Glutamatergic neuron (in vitro differentiated cells): ENCODE measurements at regions not wholly inside any gene's neighbourhood (a gene's known extent, or its start where the extent isn't known, plus 50 kb on each side); places are given as distances from the start of the nearest gene placed in this dataset.

Experiments used
- DNase-seq: peaks from one replicate; pipeline ENCODE4 v3.0.0; 2022
- H3K27ac Mint-ChIP-seq: one replicate; pipeline ENCODE4 v1.8.0; 2020; ENCODE audit warnings: mild to moderate bottlenecking, mixed read lengths, inconsistent platforms; ENCODE audit not compliant: unreplicated experiment
- H3K27me3 Mint-ChIP-seq: one replicate; pipeline ENCODE4 v1.8.0; 2020; ENCODE audit warnings: mild to moderate bottlenecking, moderate library complexity, mixed read lengths, inconsistent platforms; ENCODE audit not compliant: unreplicated experiment
- H3K36me3 Mint-ChIP-seq: one replicate; pipeline ENCODE4 v1.8.0; 2020; ENCODE audit warnings: mild to moderate bottlenecking, mixed read lengths, inconsistent platforms; ENCODE audit not compliant: unreplicated experiment
- H3K4me1 Mint-ChIP-seq: one replicate; pipeline ENCODE4 v1.8.0; 2020; ENCODE audit warnings: mild to moderate bottlenecking, low read depth, mixed read lengths, inconsistent platforms; ENCODE audit not compliant: unreplicated experiment
- H3K4me3 Mint-ChIP-seq: one replicate; pipeline ENCODE4 v1.8.0; 2020; ENCODE audit warnings: mild to moderate bottlenecking, mixed read lengths, inconsistent platforms; ENCODE audit not compliant: unreplicated experiment
- H3K9me3 Mint-ChIP-seq: one replicate; pipeline ENCODE4 v1.8.0; 2020; ENCODE audit warnings: mild to moderate bottlenecking, moderate library complexity, mixed read lengths, inconsistent platforms; ENCODE audit not compliant: unreplicated experiment
- TF ChIP-seq, protein P1 (sequence below): fragments of 200-600 bp; sonication (generic); IDR thresholded peaks from one replicate; pipeline ENCODE4 v1.5.0; 2021; ENCODE audit not compliant: partially characterized antibody, unreplicated experiment

- Mint-ChIP-seq H3K36me3 (peaks cover 14% of the 10 kb centered on the region), H3K27me3 (peaks cover 19% of the 10 kb centered on the region), H3K4me3 (no peak overlapping the region), H3K4me1 (peaks cover 46% of the 10 kb centered on the region), H3K9me3 (peaks cover 22% of the 10 kb centered on the region), H3K27ac (no peak overlapping the region)
- DNase-seq: no peak
- TF ChIP-seq, protein P1, sequence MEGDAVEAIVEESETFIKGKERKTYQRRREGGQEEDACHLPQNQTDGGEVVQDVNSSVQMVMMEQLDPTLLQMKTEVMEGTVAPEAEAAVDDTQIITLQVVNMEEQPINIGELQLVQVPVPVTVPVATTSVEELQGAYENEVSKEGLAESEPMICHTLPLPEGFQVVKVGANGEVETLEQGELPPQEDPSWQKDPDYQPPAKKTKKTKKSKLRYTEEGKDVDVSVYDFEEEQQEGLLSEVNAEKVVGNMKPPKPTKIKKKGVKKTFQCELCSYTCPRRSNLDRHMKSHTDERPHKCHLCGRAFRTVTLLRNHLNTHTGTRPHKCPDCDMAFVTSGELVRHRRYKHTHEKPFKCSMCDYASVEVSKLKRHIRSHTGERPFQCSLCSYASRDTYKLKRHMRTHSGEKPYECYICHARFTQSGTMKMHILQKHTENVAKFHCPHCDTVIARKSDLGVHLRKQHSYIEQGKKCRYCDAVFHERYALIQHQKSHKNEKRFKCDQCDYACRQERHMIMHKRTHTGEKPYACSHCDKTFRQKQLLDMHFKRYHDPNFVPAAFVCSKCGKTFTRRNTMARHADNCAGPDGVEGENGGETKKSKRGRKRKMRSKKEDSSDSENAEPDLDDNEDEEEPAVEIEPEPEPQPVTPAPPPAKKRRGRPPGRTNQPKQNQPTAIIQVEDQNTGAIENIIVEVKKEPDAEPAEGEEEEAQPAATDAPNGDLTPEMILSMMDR: no peak
Observed at GRCh38 chr3:124230998-124231397, 239.1 kb upstream of the ROPN1 start.

GRCh38 chr3:124234852-124235252 is 242.9 kb upstream of the ROPN1 start:
- TF ChIP-seq, protein P1: no peak
- Mint-ChIP-seq H3K27ac (peak overlapping the region; percentile 7), H3K9me3 (peaks cover 23% of the 10 kb centered on the region), H3K4me1 (peaks cover 36% of the 10 kb centered on the region), H3K4me3 (no peak overlapping the region), H3K27me3 (peaks cover 20% of the 10 kb centered on the region), H3K36me3 (peaks cover 9% of the 10 kb centered on the region)
- no peak for DNase-seq

- H3K27me3 Mint-ChIP-seq: peaks cover 18% of the 10 kb centered on the region
- no peak for DNase-seq
- peaks cover 9% of the 10 kb centered on the region for H3K36me3 Mint-ChIP-seq
- H3K4me3 Mint-ChIP-seq: no peak overlapping the region
- peaks cover 35% of the 10 kb centered on the region for H3K4me1 Mint-ChIP-seq
- H3K27ac Mint-ChIP-seq: peak overlapping the region; percentile 31
- H3K9me3 Mint-ChIP-seq: peaks cover 20% of the 10 kb centered on the region
- TF ChIP-seq, protein P1: no peak
Observed at GRCh38 chr3:124235446-124235845, 243.5 kb upstream of the ROPN1 start.

DNA sequence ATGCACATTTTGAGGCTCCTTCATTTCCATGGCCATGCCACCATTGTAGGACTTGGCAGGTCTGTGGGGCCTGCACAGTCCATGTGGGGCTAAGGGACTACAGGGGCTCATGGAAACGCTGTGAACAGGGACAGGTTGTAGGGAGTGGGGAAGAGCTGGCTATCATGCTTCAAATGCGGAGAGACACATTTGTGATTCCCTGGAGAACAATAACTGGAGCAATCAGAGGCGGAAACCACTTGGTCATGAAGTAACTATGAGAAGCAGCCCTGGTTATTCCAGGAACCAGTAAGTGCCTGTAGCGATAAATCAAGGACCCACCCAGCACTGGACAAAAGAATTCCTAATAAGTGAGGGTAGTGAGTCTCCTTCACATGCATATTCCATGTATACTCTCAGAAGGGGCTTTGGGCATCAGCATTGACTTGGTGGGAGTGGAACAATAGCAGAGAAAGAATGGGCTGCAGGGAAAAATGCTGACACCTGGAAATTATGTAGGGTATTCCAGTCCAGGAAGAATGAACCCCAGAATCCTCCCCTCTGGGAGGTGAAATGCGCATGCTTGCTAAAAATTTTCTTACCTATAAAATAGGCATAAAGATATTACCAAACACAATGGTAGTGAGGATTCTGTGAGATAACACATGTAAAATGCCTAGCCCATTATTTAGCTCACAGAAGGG is 251.4 kb upstream of the ROPN1 start:
- DNase-seq: no peak
- TF ChIP-seq, protein P1: no peak
- Mint-ChIP-seq H3K27ac (peak overlapping the region; percentile 71), H3K4me3 (peak overlapping the region; percentile 65), H3K27me3 (peaks cover 15% of the 10 kb centered on the region), H3K9me3 (peaks cover 20% of the 10 kb centered on the region), H3K36me3 (peaks cover 8% of the 10 kb centered on the region), H3K4me1 (peaks cover 39% of the 10 kb centered on the region)

- H3K36me3 Mint-ChIP-seq: peaks cover 4% of the 10 kb centered on the region
- peaks cover 29% of the 10 kb centered on the region for H3K9me3 Mint-ChIP-seq
- DNase-seq: no peak
- H3K4me3 Mint-ChIP-seq: no peak overlapping the region
- no peak overlapping the region for H3K27ac Mint-ChIP-seq
- H3K27me3 Mint-ChIP-seq: peaks cover 22% of the 10 kb centered on the region
- TF ChIP-seq, protein P1: no peak
- peaks cover 56% of the 10 kb centered on the region for H3K4me1 Mint-ChIP-seq
Observed at GRCh38 chr3:124246376-124246775, 254.5 kb upstream of the ROPN1 start.
